Lung (tissue), 11 donors: ENCODE measurements at regions not wholly inside any gene's neighbourhood (a gene's known extent, or its start where the extent isn't known, plus 50 kb on each side); places are given as distances from the start of the nearest gene placed in this dataset.

ENCODE experiments used
- ATAC-seq: fragments of 200-7000 bp; cut with Tn5 transposase; one replicate; pipeline ENCODE4 v1.9.1; 2020; ENCODE audit warnings: moderate number of reproducible peaks; ENCODE audit not compliant: insufficient read depth, low FRiP score
- DNase-seq, 3 donors: peaks; one replicate each; pipeline ENCODE4 v3.0.0-alpha.2; 2013 to 2017
- H3K27ac ChIP-seq, 2 donors: one replicate each; pipeline ENCODE4 v1.5.1; 2013; ENCODE audit warnings: mild to moderate bottlenecking in 2 of 2, moderate library complexity in 2 of 2, control low read depth in 1 of 2, inconsistent platforms in 1 of 2, low read depth in 1 of 2, low read length in 1 of 2
- H3K27me3 ChIP-seq, 3 donors: one replicate each; pipeline ENCODE4 v1.5.1; 2013; ENCODE audit warnings: low read length in 2 of 3; ENCODE audit not compliant: control insufficient read depth in 3 of 3, insufficient read depth in 3 of 3
- H3K36me3 ChIP-seq, 4 donors: one replicate each; pipeline ENCODE4 v1.5.1; 2013; ENCODE audit warnings: low read length in 4 of 4, mild to moderate bottlenecking in 1 of 4, moderate library complexity in 1 of 4; ENCODE audit not compliant: control insufficient read depth in 4 of 4, insufficient read depth in 4 of 4
- H3K4me1 ChIP-seq, 5 donors: one replicate each; pipeline ENCODE4 v1.5.1; 2013; ENCODE audit warnings: low read length in 5 of 5, mild to moderate bottlenecking in 2 of 5, moderate library complexity in 1 of 5; ENCODE audit not compliant: control insufficient read depth in 5 of 5, insufficient read depth in 5 of 5
- H3K4me3 ChIP-seq: one replicate; pipeline ENCODE4 v1.5.1; 2013; ENCODE audit warnings: mild to moderate bottlenecking, control low read depth, moderate library complexity
- H3K9ac ChIP-seq, 2 donors: one replicate each; pipeline ENCODE4 v1.5.1; 2013; ENCODE audit warnings: low read length in 2 of 2, control low read depth in 1 of 2; ENCODE audit not compliant: insufficient read depth in 1 of 2
- H3K9me3 ChIP-seq, 4 donors: one replicate each; pipeline ENCODE4 v1.5.1; 2013; ENCODE audit warnings: low read length in 3 of 4, mild to moderate bottlenecking in 1 of 4, moderate library complexity in 1 of 4; ENCODE audit not compliant: control insufficient read depth in 4 of 4, insufficient read depth in 3 of 4
- CTCF ChIP-seq: IDR thresholded peaks from 2 replicates; pipeline ENCODE4 v1.5.1; 2012; ENCODE audit warnings: mild to moderate bottlenecking; ENCODE audit errors: control extremely low read depth, extremely low read depth
- WGBS, 2 donors: extraction: QIAGEN DNeasy Blood & Tissue Kit; methylation state at CpG; one replicate each; pipeline ENCODE4 v1.1.7; 2013; 5-methylcytosine and 5-hydroxymethylcytosine counted together
- donor health status: control.
- donor health status: control.
- donor health status: Bipolar disorder and iron deficiency.
- donor health status: healthy.
- donor health status: DM: yes; HTN: yes; CAD: no.

- ATAC-seq (no peak), DNase-seq (no peak)
- Histone ChIP-seq H3K4me3 (no peak overlapping the region), H3K4me1 (no peaks in the 10 kb centered on the region), H3K9ac (no peak overlapping the region), H3K9me3 (no peaks in the 10 kb centered on the region), H3K27me3 (no peaks in the 10 kb centered on the region), H3K27ac (no peak overlapping the region), H3K36me3 (no peaks in the 10 kb centered on the region)
- WGBS, 2 donors: 70 to 71% methylated on average over 1 of the region's 1 CpG
- TF ChIP-seq CTCF: no peak
Measured at GRCh38 chrX:88526385-88526784, 220.6 kb upstream of the CPXCR1 start.

- no peak for ATAC-seq
- no peak overlapping the region for H3K9ac ChIP-seq
- H3K36me3 ChIP-seq: no peaks in the 10 kb centered on the region
- H3K9me3 ChIP-seq: peaks cover 0 to 5% (median 0%) of the 10 kb centered on the region in 4 donors
- H3K27ac ChIP-seq: no peak overlapping the region
- H3K4me1 ChIP-seq: no peaks in the 10 kb centered on the region
- no peak for TF ChIP-seq CTCF
- no peaks in the 10 kb centered on the region for H3K27me3 ChIP-seq
- DNase-seq: no peak
- WGBS, 2 donors: 81 to 93% methylated on average over 3 of the region's 3 CpGs
- no peak overlapping the region for H3K4me3 ChIP-seq
Measured at GRCh38 chrX:88558421-88558820, 188.6 kb upstream of the CPXCR1 start.

- Histone ChIP-seq H3K4me1 (no peaks in the 10 kb centered on the region), H3K4me3 (no peak overlapping the region), H3K9me3 (peaks cover 0 to 3% (median 0%) of the 10 kb centered on the region in 4 donors), H3K27me3 (no peaks in the 10 kb centered on the region), H3K36me3 (no peaks in the 10 kb centered on the region), H3K9ac (no peak overlapping the region), H3K27ac (no peak overlapping the region)
- 18 to 21% methylated on average over 4 of the region's 4 CpGs for WGBS, 2 donors
- no peak for TF ChIP-seq CTCF
- DNase-seq (no peak), ATAC-seq (no peak)
Measured at GRCh38 chrX:88560673-88561330, 186.2 kb upstream of the CPXCR1 start.

- H3K27me3 ChIP-seq: no peaks in the 10 kb centered on the region
- peaks cover 0 to 8% (median 0%) of the 10 kb centered on the region in 4 donors for H3K9me3 ChIP-seq
- no peaks in the 10 kb centered on the region for H3K36me3 ChIP-seq
- H3K4me1 ChIP-seq: no peaks in the 10 kb centered on the region
- WGBS, 2 donors: 77 to 91% methylated on average over 3 of the region's 3 CpGs
- no peak for TF ChIP-seq CTCF
- no peak overlapping the region for H3K9ac ChIP-seq
- ATAC-seq (no peak), DNase-seq (no peak)
- no peak overlapping the region for H3K4me3 ChIP-seq
- H3K27ac ChIP-seq: no peak overlapping the region
Measured at GRCh38 chrX:88584283-88584682, 162.7 kb upstream of the CPXCR1 start.
